ENCODE measurements at regions not wholly inside any gene's neighbourhood (a gene's known extent, or its start where the extent isn't known, plus 50 kb on each side); places are given as distances from the start of the nearest gene placed in this dataset.

DNA sequence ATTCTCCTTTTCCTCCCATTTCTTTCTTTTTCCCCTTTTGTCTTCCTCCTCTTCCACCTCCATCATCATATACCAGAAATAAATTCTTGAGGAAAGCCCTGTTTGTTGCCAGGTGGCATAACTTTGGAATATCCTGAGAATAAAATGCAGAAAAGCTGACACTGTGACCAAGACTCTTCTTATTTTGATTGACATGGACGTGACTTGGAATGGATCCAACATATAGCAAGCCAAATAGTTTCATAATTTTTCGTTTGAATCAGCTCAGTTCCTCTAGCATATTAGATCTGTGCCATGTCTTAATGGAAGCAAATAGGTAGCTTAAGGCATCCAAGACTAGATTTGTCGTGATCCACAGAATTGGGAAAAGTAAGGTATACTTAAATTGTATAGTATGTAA, 354.7 kb upstream of the FIGN start:
- Histone ChIP-seq H3K79me2 (ENCODE audit: insufficient read depth, low read length) (no peaks in the 10 kb centered on the region), H3K4me2 (ENCODE audit: low read length) (no peak overlapping the region), H3K27ac (ENCODE audit: low read depth, low read length) (no peak overlapping the region), H2AFZ (ENCODE audit: low read depth, low read length, poor library complexity, severe bottlenecking) (no peak overlapping the region), H3K9ac (ENCODE audit: low read length) (no peak overlapping the region), H3K4me3 (replicated peaks in 1 of 2; ENCODE audit: low read depth in 1 of 2, low read length in 2 of 2) (no peak overlapping the region), H4K20me1 (ENCODE audit: insufficient read depth) (no peaks in the 10 kb centered on the region), H3K4me1 (ENCODE audit: control insufficient read depth in 1 of 2, insufficient read depth in 2 of 2, low read length in 2 of 2) (no peaks in the 10 kb centered on the region), H3K9me3 (ENCODE audit: control insufficient read depth in 1 of 2, insufficient read depth in 1 of 2, low read depth in 1 of 2, low read length in 2 of 2) (no peaks in the 10 kb centered on the region), H3K36me3 (ENCODE audit: control insufficient read depth in 1 of 2, insufficient read depth in 2 of 2, low read length in 2 of 2) (no peaks in the 10 kb centered on the region), H3K9me2 (ENCODE audit: insufficient read depth) (no peaks in the 10 kb centered on the region), H3K27me3 (ENCODE audit: insufficient read depth, low read length) (no peaks in the 10 kb centered on the region)
- no peak for DNase-seq (ENCODE audit: low read depth, low spot score)
- intact Hi-C loops (cut with micrococcal nuclease) = no loop called here
- TF ChIP-seq EGR1 (IDR thresholded peaks at IDR 0.05; ENCODE audit: low read depth) (no peak), SRF (IDR thresholded peaks at IDR 0.05; ENCODE audit: low read depth) (no peak), FOSL1 (IDR thresholded peaks at IDR 0.05; ENCODE audit: low read depth) (no peak), EZH2 (IDR thresholded peaks at IDR 0.05) (no peak), YY1 (IDR thresholded peaks at IDR 0.05; ENCODE audit: extremely low read depth, insufficient replicate concordance, low read depth, low read length) (no peak), SIN3A (IDR thresholded peaks at IDR 0.05; ENCODE audit: low read depth) (no peak), SP1 (IDR thresholded peaks at IDR 0.05; ENCODE audit: low read depth) (no peak), POLR2AphosphoS5 (IDR thresholded peaks at IDR 0.05; ENCODE audit: low read depth, low read length) (no peak), ZNF274 (IDR thresholded peaks at IDR 0.05; ENCODE audit: low read depth, low read length) (no peak), POLR2A (IDR thresholded peaks at IDR 0.05; ENCODE audit: borderline replicate concordance, extremely low read depth, insufficient read depth, insufficient read length) (no peak), JUND (IDR thresholded peaks at IDR 0.05) (no peak), CEBPB (IDR thresholded peaks at IDR 0.05; ENCODE audit: low read depth) (no peak)
- TF ChIP-seq, protein P1, sequence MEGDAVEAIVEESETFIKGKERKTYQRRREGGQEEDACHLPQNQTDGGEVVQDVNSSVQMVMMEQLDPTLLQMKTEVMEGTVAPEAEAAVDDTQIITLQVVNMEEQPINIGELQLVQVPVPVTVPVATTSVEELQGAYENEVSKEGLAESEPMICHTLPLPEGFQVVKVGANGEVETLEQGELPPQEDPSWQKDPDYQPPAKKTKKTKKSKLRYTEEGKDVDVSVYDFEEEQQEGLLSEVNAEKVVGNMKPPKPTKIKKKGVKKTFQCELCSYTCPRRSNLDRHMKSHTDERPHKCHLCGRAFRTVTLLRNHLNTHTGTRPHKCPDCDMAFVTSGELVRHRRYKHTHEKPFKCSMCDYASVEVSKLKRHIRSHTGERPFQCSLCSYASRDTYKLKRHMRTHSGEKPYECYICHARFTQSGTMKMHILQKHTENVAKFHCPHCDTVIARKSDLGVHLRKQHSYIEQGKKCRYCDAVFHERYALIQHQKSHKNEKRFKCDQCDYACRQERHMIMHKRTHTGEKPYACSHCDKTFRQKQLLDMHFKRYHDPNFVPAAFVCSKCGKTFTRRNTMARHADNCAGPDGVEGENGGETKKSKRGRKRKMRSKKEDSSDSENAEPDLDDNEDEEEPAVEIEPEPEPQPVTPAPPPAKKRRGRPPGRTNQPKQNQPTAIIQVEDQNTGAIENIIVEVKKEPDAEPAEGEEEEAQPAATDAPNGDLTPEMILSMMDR (IDR thresholded peaks at IDR 0.05 in 2 of 3, conservative IDR thresholded peaks at IDR 0.05 in 1 of 3; ENCODE audit: borderline replicate concordance in 1 of 3, insufficient read depth in 1 of 3, low read depth in 2 of 3, low read length in 2 of 3) = no peak
- TF ChIP-seq, protein P2, sequence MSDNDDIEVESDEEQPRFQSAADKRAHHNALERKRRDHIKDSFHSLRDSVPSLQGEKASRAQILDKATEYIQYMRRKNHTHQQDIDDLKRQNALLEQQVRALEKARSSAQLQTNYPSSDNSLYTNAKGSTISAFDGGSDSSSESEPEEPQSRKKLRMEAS (IDR thresholded peaks at IDR 0.05) = no peak
- TF ChIP-seq, protein P3, sequence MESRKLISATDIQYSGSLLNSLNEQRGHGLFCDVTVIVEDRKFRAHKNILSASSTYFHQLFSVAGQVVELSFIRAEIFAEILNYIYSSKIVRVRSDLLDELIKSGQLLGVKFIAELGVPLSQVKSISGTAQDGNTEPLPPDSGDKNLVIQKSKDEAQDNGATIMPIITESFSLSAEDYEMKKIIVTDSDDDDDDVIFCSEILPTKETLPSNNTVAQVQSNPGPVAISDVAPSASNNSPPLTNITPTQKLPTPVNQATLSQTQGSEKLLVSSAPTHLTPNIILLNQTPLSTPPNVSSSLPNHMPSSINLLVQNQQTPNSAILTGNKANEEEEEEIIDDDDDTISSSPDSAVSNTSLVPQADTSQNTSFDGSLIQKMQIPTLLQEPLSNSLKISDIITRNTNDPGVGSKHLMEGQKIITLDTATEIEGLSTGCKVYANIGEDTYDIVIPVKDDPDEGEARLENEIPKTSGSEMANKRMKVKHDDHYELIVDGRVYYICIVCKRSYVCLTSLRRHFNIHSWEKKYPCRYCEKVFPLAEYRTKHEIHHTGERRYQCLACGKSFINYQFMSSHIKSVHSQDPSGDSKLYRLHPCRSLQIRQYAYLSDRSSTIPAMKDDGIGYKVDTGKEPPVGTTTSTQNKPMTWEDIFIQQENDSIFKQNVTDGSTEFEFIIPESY (IDR thresholded peaks at IDR 0.05; ENCODE audit: extremely low read depth, insufficient replicate concordance, low read length) = no peak
- TF ChIP-seq, protein P4, sequence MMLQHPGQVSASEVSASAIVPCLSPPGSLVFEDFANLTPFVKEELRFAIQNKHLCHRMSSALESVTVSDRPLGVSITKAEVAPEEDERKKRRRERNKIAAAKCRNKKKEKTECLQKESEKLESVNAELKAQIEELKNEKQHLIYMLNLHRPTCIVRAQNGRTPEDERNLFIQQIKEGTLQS (IDR thresholded peaks at IDR 0.05) = no peak
- ATAC-seq = no peak
- ChIA-PET RAD21 (ENCODE audit: low non-redundant PET in 1 of 2, low total read pairs in 2 of 2, uncharacterized antibody in 2 of 2, unreplicated experiment in 2 of 2) (no interaction called here), CTCF (no interaction called here), POLR2A (no interaction called here)
- BruUV-seq (replicated peaks) = no TSS peak
